SKM-1 treated with dmso at 0.1 percent for 144 hours (cell line): ENCODE measurements at regions not wholly inside any gene's neighbourhood (a gene's known extent, or its start where the extent isn't known, plus 50 kb on each side); places are given as distances from the start of the nearest gene placed in this dataset.

Experiments used
- DNase-seq: peaks from one replicate; lab custom pipeline; 2025; ENCODE audit not compliant: unreplicated experiment; lab: John Stamatoyannopoulos, UW

DNA sequence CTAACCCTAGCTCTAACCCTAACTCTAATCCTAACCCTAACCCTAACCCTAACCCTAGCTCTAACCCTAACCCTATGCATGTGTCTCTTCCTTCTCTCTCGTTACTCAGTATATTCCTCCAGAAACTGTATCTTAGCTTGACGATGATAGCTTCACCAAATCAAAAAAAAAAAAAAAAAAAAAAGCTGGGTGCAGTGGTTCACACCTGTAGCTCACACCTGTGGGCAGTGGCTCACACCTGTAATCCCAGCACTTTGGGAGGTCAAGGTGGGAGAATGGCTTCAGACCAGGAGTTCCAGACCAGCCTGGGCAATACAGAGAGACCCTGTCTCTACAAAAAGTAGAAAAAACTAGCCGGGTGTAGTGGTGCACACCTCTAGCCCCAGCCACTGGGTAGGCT lies 414.0 kb downstream of the GATA3 start:
- DNase-seq = no peak

- DNase-seq = no peak
These were observed 418.7 kb downstream of the GATA3 start for GRCh38 chr10:8473205-8473604.

GRCh38 chr10:8477300-8477699 lies 422.8 kb downstream of the GATA3 start:
- no peak for DNase-seq

DNA sequence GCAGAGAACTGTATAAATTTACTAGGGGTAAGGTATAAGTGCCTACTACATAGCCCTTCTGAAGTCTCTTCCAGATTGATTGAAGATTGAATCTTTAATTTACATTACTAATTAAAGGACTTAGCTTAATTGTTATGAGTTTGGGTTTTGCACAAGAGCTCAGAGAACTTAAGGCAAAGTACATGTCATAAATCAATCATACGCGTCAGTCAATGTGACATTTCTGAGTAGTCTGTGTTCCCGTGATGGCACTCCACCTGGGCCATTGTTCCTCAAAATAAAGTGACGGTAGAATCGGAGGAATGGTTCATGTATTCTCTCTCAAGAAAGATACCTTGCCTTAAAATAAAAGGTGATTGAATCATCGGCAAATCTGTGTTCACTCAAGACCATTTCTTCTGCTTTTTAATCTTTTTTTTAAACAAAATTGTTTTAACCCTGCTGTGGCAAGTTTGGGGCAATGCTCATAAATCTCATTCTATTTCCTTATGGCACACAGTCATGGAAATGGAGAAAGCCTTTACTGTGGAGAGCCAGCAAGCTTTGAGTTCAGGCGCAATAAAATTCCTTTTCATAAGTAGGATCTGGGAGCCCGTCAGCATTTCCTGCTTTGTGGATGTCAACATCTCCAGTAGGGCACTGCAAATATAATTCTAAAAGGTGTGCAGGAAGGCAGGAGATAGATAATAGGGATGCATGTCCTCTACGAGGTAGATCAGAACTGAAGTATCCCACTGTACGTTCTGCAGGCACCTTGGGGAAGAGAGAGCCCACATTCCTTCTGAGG lies 427.4 kb downstream of the GATA3 start:
- DNase-seq = no peak

- DNase-seq = no peak
These were observed 430.5 kb downstream of the GATA3 start for GRCh38 chr10:8485032-8485431.

DNA sequence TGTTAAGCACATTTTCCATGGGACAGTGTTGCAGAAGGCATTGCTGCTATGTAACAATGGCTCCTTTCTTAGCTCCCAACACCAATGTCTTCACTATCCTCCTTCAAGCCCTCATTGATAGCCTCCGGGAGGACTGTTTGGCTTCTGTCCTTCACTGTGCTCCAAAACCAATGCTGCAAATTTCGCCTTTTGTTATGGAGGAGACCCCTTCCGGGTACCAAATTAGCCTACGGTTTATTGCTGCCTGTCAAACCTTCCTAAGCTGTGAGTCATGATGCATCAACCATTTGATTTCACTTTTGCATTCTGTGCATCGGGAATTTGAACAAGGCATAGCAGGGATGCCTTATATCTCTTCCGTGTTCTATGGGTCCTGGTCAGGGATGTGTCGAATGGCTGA lies 432.9 kb downstream of the GATA3 start:
- DNase-seq = no peak

DNA sequence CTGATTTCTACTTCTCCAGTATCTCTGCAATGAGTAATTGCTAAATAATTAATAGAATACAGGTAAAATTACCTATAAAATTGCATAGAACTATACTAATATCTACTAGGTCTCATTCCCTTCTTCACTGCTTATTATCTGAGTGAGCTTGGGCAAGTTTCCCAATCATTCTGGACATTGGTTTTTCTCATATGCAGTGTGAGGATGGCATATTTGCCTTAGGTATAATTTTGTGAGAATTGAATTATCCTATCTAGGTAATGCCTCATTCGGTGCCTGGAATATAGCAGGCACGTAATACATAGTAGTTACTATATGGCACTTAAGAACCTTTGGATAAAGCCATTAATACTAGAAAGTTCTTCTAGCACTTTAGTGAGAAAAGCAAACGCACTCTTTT lies 434.7 kb downstream of the GATA3 start:
- no peak for DNase-seq

DNA sequence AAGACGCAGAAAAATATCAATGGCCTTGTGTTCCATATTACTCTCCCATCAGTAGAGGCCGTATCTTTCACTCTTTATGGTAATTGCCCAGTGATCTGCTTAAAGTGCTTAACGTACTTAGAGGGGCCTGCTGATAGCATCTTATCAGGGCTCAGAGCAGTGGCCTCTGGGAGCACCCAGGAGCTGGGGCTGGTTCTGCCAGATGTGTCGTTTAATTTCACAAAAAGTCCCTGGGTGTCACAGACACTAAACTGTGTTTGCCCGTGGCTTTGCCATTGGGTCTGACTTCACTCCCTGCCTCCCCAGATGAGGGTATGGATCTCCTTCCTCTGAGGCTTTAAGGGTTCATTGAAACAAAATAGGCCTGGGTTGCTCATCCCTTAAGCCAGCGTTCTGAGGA lies 435.3 kb downstream of the GATA3 start:
- no peak for DNase-seq

DNA sequence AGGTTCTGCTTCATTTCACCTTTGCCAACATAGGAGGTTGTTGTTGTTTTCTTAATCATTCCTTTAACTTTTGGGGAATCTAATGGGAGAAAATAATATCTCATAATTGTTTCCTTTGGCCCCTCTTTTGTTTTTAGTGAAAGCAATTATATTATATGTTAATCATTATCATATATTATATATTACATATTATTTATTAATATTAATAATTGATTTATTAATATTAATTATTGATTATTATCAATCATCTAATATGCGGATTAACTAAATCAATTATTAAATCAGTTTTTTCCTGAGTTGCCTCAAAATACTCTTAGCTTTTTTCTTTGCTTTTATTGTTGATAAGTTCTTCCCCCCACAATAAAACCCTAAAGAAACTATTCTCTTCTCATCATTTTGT lies 443.8 kb downstream of the GATA3 start:
- no peak for DNase-seq

GRCh38 chr10:8498881-8499280 lies 444.4 kb downstream of the GATA3 start:
- DNase-seq = no peak

DNA sequence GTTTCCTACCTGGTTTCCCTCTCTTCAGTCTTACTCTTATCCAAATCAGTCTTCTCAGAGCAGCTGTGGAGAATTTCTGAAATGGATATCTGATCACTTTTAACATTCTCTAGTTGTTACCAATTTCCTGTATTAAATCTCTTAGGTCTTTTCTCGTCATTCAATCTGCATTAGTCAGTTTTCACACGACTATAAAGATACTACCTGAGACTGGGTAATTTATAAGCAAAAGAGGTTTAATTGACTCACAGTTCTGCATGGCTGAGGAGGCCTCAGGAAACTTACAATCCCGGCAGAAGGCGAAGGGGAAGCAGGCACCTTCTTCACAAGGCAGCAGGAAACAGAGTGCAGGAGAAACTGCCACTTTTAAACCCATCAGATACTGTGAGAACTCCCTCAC lies 444.8 kb downstream of the GATA3 start:
- no peak for DNase-seq

DNA sequence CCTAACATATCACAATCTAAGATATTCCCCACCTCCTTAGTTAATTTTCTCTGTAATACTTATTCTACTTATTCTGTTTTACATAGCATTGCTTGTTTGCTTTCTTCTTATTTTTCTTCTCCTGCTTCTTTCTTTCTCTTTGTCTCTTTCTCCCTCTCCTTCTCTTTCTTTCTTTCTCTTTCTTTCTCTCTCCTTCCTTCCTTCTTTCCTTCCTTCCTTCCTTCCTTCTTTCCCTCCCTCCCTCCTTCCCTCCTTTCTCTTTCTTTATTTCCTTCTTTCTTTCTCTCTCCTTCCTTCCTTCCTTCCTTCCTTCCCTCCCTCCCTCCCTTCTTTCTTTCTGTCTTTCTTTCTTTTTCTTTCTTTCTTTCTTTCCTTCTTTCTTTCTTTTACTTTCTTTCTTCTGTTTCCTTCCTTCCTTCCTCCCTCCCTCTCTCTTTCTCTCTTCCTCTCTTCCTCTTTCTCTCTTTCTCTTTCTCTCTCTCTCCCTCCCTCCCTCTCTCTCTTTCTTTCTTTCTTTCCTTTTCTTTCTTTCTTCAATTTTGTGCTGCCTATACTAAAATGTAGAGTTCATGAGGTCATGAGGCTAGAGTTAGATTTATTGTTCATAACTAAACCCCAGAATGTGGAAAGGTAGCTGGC lies 445.4 kb downstream of the GATA3 start:
- no peak for DNase-seq

DNA sequence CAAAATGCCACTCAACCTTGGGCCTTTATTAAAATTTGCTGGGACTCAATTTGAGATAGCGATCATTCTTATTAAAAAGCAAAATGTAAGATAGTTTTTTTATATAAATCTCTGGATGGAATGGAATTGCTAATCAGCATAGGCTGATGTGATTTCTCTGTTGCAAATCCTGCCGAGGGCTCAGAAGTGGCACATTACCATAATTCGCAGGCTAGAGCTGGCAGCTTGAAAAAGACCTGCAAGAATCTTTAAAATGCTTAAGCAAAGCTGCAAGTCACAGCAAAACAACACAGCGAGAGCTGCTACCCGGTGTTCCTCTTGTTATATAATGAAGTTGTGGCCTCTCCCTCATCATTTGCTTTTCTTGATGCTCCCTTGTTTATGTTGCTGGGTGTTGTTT lies 448.1 kb downstream of the GATA3 start:
- no peak for DNase-seq

GRCh38 chr10:8504499-8504898 lies 450.0 kb downstream of the GATA3 start:
- DNase-seq = no peak

DNA sequence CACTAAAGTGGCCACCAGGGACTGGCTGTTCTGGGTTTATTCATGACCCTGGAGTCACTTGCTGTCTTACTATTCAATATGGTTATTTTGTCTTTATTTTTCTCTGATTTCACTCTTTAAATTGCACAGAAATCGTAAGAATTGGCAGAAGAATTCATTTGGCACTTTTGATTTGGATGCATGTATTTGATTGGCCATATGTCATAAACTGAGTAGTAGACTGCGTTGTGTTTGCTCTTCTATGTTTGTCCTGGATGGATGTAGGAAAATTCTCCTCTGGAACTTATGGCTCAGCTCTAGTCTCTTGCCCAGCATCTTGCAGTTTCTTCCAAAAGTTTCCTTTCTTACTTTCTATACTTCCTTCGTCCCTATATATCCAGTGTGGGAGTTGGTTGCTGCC lies 452.7 kb downstream of the GATA3 start:
- DNase-seq = no peak

- DNase-seq = no peak
These were observed 454.4 kb downstream of the GATA3 start for GRCh38 chr10:8508882-8509281.

DNA sequence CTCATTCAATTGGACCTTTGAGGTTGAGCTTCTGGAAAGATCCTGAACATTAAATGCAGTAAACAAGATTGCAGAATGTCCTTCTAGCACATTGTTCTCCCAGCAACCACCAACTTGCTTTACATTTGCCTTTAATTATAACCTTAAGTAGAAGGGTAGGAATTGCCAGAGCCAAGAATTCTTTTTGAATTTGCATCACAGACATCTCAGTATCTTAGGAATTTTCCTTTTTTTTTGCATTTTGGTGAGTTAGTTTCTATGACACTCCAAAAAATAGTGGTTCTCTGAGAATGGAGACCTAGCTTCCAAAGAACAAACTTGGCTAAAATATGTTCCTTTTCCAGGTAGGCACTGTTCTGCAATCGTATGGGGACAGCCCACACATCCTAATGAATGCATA lies 456.0 kb downstream of the GATA3 start:
- DNase-seq = no peak

DNA sequence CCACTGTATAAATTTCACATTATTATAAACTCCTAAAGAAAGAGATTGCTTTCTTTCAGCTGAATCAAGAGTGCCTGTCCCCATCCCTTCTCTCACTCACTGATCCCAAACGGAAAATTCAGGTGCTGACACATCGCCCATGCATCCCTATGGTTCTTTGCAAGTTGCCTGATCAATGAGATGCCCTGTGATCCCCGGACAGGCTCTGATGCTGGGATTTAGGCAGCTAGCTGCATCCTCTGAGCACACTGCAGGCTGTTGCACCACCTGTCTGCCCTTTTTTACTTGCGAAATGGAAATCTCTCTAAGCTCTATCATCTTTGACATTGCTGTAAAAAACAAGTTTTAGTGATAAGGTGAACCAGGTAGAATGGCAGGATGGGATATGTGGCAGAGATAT lies 456.5 kb downstream of the GATA3 start:
- no peak for DNase-seq

- no peak for DNase-seq
These were observed 459.0 kb downstream of the GATA3 start for GRCh38 chr10:8513155-8514147.

GRCh38 chr10:8520382-8520781 lies 465.9 kb downstream of the GATA3 start:
- DNase-seq = no peak

DNA sequence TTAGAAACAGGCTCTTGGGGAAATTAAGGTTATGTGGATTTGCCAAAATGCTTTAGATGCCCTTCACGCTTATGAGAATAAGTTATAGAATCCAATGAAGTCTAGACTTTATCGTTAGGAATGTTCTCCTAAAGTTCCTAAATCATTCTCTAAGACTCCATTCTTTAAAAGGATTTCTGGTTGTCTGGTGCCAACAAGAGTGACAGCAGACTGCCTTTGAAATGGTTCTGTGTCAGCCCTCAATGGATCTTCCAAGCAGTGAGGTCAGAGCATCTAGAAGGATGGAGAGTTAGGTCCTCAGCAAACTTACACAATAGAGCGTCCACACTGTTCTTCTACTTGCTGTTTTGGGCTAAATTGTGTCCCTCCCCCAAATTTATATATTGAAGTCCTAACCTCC lies 473.3 kb downstream of the GATA3 start:
- no peak for DNase-seq

DNA sequence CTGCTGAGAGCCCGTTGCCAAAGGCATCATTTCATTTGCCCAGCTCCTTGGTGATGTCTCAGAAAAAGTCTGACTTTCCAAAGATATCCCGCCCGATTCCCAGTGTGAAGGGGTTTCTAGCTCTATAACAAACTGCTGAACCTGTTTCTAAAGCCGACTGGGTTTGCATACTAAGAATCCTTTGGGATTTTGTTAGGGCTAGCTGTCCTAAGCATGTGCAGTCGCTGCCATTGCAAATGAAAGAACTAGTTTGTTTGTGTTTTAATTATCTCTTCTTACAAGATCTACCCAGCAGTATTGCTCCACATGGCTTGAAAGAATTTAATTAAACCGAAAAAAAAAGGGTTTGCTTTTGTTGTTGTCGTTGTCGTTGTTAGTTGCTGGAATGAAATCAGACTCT lies 476.6 kb downstream of the GATA3 start:
- no peak for DNase-seq
